PC-9 (cell line): ENCODE measurements at regions not wholly inside any gene's neighbourhood (a gene's known extent, or its start where the extent isn't known, plus 50 kb on each side); places are given as distances from the start of the nearest gene placed in this dataset.

ENCODE experiments used
- BruUV-seq: library from RNA; stranded (reverse); fragments of 400-500 nt; replicated peaks from 2 replicates; lab custom pipeline; 2021; lab: Mats Ljungman, UMichigan
- CTCF ChIA-PET: fragments of 300-600 bp; sonication (Branson Sonifier 250); formaldehyde crosslinking; loops from one replicate; lab custom pipeline; 2022; ENCODE audit warnings: antibody characterized with exemption; lab: Charles Lee
- POLR2A ChIA-PET: fragments of 300-600 bp; sonication (Branson Sonifier 250); formaldehyde crosslinking; loops from one replicate; lab custom pipeline; 2022; ENCODE audit warnings: antibody characterized with exemption; ENCODE audit not compliant: unreplicated experiment; lab: Charles Lee
- DNase-seq, 2 experiments: peaks; one replicate each; pipeline versions ENCODE4 v3.0.0 to v3.0.0-alpha.2; 2015 to 2022; ENCODE audit warnings: mixed read lengths in 1 of 2
- H2AFZ ChIP-seq: fragments of 200-600 bp; sonication (generic); 2 replicates; pipeline ENCODE4 v1.8.1; 2017; ENCODE audit warnings: antibody characterized with exemption
- H3F3A ChIP-seq: fragments of 200-600 bp; sonication (generic); 2 replicates; pipeline ENCODE4 v1.8.1; 2017; ENCODE audit warnings: antibody characterized with exemption, mild to moderate bottlenecking, low read depth; ENCODE audit not compliant: insufficient read depth
- H3K27ac ChIP-seq: fragments of 200-600 bp; sonication (generic); 2 replicates; pipeline ENCODE4 v1.6.1; 2016; ENCODE audit warnings: mixed run types
- H3K27me3 ChIP-seq: fragments of 200-600 bp; sonication (generic); 2 replicates; pipeline ENCODE4 v1.6.1; 2016; ENCODE audit warnings: low read depth, mixed run types; ENCODE audit not compliant: insufficient read depth
- H3K36me3 ChIP-seq: fragments of 200-600 bp; sonication (generic); 2 replicates; pipeline ENCODE4 v1.6.1; 2016; ENCODE audit warnings: low read depth, mixed run types
- H3K4me1 ChIP-seq: fragments of 200-600 bp; sonication (generic); replicated peaks from 2 replicates; pipeline ENCODE4 v1.6.1; 2016; ENCODE audit warnings: mixed run types; ENCODE audit not compliant: insufficient read depth
- H3K4me2 ChIP-seq: fragments of 200-600 bp; sonication (generic); 2 replicates; pipeline ENCODE4 v1.6.1; 2017; ENCODE audit warnings: mixed run types
- H3K4me3 ChIP-seq: fragments of 200-600 bp; sonication (generic); 2 replicates; pipeline ENCODE4 v1.6.1; 2016; ENCODE audit warnings: mixed run types
- H3K79me2 ChIP-seq: fragments of 200-600 bp; sonication (generic); 2 replicates; pipeline ENCODE4 v1.6.1; 2017; ENCODE audit warnings: low read depth, mixed run types
- H3K9me2 ChIP-seq: fragments of 200-600 bp; sonication (generic); 2 replicates; pipeline ENCODE4 v1.8.1; 2017; ENCODE audit warnings: mild to moderate bottlenecking; ENCODE audit not compliant: insufficient read depth
- H3K9me3 ChIP-seq: fragments of 200-600 bp; sonication (generic); 2 replicates; pipeline ENCODE4 v1.8.1; 2016; ENCODE audit warnings: low read depth; ENCODE audit not compliant: insufficient read depth
- H4K20me1 ChIP-seq: fragments of 200-600 bp; sonication (generic); 2 replicates; pipeline ENCODE4 v1.8.1; 2017; ENCODE audit not compliant: insufficient read depth
- CTCF ChIP-seq: fragments of 200-600 bp; sonication (generic); conservative IDR thresholded peaks from 2 replicates; pipeline ENCODE4 v1.6.1; 2017; ENCODE audit warnings: mixed run types, antibody characterized with exemption, mild to moderate bottlenecking, moderate library complexity
- EZH2 ChIP-seq: fragments of 200-600 bp; sonication (generic); IDR thresholded peaks from 2 replicates; pipeline ENCODE4 v1.8.0; 2017; ENCODE audit warnings: antibody characterized with exemption, low read depth
- intact Hi-C: fragments of 100-400 bp; cut with micrococcal nuclease; formaldehyde crosslinking; loops from one replicate; pipeline ENCODE4 v1.10.0; 2022; ENCODE audit not compliant: unreplicated experiment

GRCh38 chr5:124997186-124997893, 250.9 kb upstream of the ZNF608 start:
- no TSS peak for BruUV-seq
- intact Hi-C loops, result no loop called here
- TF ChIP-seq EZH2, result no peak
- TF ChIP-seq CTCF, result no peak
- H3K27ac ChIP-seq, result peak overlapping the region; percentile 17; the same call in 1 of the 2 replicates
- no peaks in the 10 kb centered on the region for H3F3A ChIP-seq
- H3K9me2 ChIP-seq, result no peaks in the 10 kb centered on the region
- H3K36me3 ChIP-seq, result no peaks in the 10 kb centered on the region
- CTCF ChIA-PET, result no interaction called here
- no peaks in the 10 kb centered on the region for H4K20me1 ChIP-seq
- H3K9me3 ChIP-seq, result no peaks in the 10 kb centered on the region
- H2AFZ ChIP-seq, result no peak overlapping the region
- peaks cover 9% of the 10 kb centered on the region; the same call in 1 of the 2 replicates for H3K4me1 ChIP-seq
- H3K79me2 ChIP-seq, result no peaks in the 10 kb centered on the region
- no peaks in the 10 kb centered on the region for H3K27me3 ChIP-seq
- POLR2A ChIA-PET, result no interaction called here
- no peak overlapping the region for H3K4me2 ChIP-seq
- no peak for DNase-seq
- no peak overlapping the region for H3K4me3 ChIP-seq

DNA sequence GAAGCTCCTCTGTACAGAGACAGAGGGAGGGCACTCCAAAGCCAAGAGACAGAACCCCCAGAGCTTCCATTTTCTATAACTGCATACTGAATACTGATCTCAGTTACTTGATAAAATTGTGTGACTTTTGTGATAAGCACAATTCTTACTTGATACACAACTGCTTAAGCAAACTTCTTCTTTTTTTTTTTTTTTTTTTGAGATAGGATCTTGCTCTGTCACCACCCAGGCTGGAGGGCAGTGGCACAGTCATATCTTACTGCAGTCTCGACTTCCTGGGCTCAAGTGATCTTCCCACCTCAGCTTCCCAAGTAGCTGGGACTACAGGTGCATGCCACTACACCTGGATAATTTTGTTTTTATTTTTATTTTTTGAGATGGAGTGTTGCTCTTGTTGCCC, 252.1 kb upstream of the ZNF608 start:
- Histone ChIP-seq H3K9me2 (no peaks in the 10 kb centered on the region), H3K79me2 (no peaks in the 10 kb centered on the region), H3K9me3 (no peaks in the 10 kb centered on the region), H3F3A (no peaks in the 10 kb centered on the region), H3K4me2 (no peak overlapping the region), H3K27ac (no peak overlapping the region), H3K4me3 (no peak overlapping the region), H2AFZ (no peak overlapping the region), H3K27me3 (no peaks in the 10 kb centered on the region), H3K4me1 (peaks cover 9% of the 10 kb centered on the region; the same call in 1 of the 2 replicates), H4K20me1 (no peaks in the 10 kb centered on the region), H3K36me3 (no peaks in the 10 kb centered on the region)
- POLR2A ChIA-PET, result no interaction called here
- DNase-seq, result no peak
- CTCF ChIA-PET, result interaction anchor here (0.6 kb wide), 1 partner anchor 251 kb away, joined by 3 read pairs; no protein-coding TSS in a partner anchor
- no peak for TF ChIP-seq CTCF
- TF ChIP-seq EZH2, result no peak
- intact Hi-C loops, result no loop called here
- BruUV-seq, result no TSS peak

DNA sequence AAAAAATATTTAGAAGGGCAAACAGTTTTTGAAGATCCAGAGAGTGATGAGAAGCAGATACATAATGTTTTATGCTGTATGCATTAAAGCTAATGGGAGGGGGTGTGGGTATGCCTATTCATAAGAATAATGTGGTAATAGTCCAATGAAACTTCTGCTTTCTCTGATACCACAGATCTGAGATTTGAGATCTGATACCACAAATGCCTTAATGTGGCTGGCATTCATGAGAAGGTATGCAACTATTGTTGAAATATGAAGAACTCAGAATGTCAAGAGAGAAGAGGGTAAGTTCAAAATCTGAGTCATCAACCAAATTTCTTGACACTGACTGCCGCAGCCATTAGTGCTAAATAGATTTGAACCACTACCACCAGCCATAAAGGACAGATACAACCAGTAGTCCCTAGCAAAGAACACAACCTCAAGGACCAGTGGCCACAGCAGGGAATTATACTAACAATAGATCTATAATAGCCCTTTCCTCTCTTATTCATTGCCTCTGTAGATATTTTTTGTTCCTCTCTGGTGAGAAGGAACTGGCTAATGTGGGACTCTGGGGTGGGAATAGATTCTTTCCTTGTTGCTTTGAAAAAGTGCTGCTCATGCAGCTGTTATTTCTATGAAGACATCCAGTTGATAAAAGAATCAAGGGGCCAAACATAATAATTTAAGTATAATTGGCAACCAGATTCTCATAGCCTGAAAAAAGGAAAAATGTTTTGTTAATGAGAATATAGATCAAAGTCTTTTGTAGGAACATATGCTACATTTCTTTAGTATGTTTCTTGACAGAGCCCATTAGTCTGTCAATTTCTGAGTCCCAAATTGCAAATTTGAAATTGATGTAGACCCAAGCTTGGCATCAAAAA, 256.5 kb upstream of the ZNF608 start:
- DNase-seq, result peak in 1 of 2 experiments; percentile 37
- intact Hi-C loops, result no loop called here

More for the DNA sequence above, 256.5 kb upstream of the ZNF608 start:
- no peak overlapping the region for H3K27ac ChIP-seq
- H3K4me1 ChIP-seq, result no peaks in the 10 kb centered on the region
- no peaks in the 10 kb centered on the region for H4K20me1 ChIP-seq
- H3K36me3 ChIP-seq, result no peaks in the 10 kb centered on the region
- H3F3A ChIP-seq, result no peaks in the 10 kb centered on the region
- no peak overlapping the region for H3K4me2 ChIP-seq
- ChIA-PET POLR2A (no interaction called here), CTCF (no interaction called here)
- no peaks in the 10 kb centered on the region for H3K9me3 ChIP-seq
- no peaks in the 10 kb centered on the region for H3K9me2 ChIP-seq
- no peaks in the 10 kb centered on the region for H3K27me3 ChIP-seq
- TF ChIP-seq CTCF (no peak), EZH2 (no peak)
- no peak overlapping the region for H2AFZ ChIP-seq
- no peak overlapping the region for H3K4me3 ChIP-seq
- BruUV-seq, result no TSS peak
- H3K79me2 ChIP-seq, result no peaks in the 10 kb centered on the region
